Stimulated activated CD8-positive, alpha-beta memory T cell treated with anti-CD3 and anti-CD28 coated beads, Interleukin-4, amount 100 ng/mL, for 48 hours (primary cell): ENCODE measurements at regions not wholly inside any gene's neighbourhood (a gene's known extent, or its start where the extent isn't known, plus 50 kb on each side); places are given as distances from the start of the nearest gene placed in this dataset.
A peak's percentile ranks its signal among the peaks of the same experiment; 100 is the strongest.
"Not testable (repeated sequence)": the region's sequence is repeated elsewhere in the genome, so short reads cannot be mapped to it uniquely, and the experiment has no call there.

ENCODE experiments used
- DNase-seq: peaks from one replicate; pipeline ENCODE4 v3.0.0-alpha.2; 2020

GRCh38 chr17:31675392-31675791 lies 183.7 kb downstream of the COPRS start:
- DNase-seq, result peak; percentile 14

DNA sequence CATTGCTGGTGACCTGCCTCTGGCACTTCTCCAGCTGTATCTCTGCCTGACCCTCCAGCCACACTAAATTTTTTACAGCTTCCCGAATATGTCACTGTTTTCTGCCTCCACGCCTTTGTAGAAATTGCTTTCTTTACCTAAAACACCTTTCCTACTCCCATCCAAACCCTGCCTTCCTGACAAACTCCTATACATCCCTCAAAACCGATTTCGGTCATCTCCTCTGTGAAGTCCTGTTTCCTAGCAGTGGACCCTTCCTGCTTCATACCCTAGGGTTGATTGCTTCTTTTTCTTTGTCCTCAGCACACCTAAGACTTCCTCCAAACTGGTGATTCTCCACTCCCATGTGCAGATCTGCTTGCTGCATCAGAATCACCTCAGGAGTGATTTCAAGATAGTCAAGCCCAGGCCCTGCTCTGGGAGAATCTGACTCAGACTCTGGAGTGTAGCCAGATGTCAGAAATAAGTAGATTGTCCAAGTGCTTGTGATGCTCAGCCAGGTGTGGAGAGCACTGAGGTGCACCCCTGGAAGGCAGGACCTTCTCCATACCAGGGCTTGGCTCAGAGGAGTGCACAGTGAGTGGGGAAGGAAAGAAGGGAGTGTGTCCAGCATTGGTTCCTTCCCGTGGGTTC lies 184.2 kb downstream of the COPRS start:
- DNase-seq, result no peak

- no peak for DNase-seq
These were observed 184.7 kb downstream of the COPRS start for GRCh38 chr17:31674305-31674704.

- no peak for DNase-seq
These were observed 186.0 kb downstream of the COPRS start for GRCh38 chr17:31673076-31673475.

- no peak for DNase-seq
These were observed 186.8 kb downstream of the COPRS start for GRCh38 chr17:31672161-31672819.

DNA sequence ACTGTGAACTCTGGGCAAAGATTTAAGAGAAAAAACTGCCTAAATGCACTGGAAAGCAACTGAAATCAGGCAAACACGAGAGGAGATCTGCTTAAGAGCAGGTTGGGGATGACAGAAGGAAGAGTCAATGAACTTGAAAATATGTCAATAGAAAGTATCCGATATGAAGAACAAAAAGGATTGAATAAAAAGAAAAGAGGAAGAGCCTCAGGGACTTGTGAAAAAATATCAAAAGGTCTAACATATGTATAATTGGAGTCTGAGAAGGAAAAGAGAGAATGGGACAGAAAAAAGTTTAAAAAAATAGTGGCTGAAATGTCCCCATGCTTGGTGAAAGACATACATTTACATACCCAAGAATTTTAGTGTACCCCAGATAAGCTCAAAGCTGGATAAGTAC lies 195.5 kb downstream of the COPRS start:
- DNase-seq, result no peak

GRCh38 chr17:31660684-31661083 lies 198.4 kb downstream of the COPRS start:
- DNase-seq, result no peak

DNA sequence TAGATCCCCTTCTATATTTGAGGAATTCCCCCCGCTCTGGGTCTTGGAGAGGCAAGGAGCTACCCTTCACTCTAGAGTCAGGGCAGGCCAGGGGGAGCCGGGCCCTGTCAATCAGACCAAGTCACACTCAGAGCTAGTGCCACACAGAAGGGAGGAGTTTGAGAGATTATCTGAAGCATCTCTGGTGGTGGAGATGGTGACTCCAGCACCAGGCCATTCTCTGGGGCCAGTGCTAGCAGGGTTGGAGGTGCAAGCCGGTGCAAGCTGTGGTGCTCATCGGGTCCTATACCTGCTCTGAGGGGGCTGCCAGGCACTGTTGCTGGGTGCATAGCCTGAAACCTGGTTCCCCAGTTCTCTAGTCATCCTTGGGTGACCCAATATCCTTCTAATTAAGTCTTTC lies 201.2 kb downstream of the COPRS start:
- no peak for DNase-seq

GRCh38 chr17:31654936-31655335 lies 204.1 kb downstream of the COPRS start:
- peak; percentile 35 for DNase-seq

DNA sequence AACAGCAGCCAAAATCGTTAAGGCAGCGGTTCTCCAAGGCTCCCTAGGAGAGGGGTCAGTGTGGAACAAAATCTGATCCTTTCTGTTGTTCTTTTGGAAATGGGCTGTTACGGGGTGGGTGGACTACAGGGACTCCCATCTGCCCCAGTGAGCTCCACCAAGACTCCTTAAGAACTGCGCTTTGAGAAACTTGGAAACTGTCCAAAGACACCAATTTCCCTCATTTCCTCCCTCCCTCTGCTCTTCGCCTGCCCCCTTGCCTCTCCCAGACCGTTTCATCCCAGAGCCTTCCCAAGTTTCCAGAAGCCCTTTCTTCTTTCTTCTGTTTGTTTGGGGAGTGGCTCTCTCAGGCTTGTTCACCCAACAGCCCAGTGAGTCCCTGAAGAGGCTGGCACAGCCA lies 205.4 kb downstream of the COPRS start:
- DNase-seq, result no peak

DNA sequence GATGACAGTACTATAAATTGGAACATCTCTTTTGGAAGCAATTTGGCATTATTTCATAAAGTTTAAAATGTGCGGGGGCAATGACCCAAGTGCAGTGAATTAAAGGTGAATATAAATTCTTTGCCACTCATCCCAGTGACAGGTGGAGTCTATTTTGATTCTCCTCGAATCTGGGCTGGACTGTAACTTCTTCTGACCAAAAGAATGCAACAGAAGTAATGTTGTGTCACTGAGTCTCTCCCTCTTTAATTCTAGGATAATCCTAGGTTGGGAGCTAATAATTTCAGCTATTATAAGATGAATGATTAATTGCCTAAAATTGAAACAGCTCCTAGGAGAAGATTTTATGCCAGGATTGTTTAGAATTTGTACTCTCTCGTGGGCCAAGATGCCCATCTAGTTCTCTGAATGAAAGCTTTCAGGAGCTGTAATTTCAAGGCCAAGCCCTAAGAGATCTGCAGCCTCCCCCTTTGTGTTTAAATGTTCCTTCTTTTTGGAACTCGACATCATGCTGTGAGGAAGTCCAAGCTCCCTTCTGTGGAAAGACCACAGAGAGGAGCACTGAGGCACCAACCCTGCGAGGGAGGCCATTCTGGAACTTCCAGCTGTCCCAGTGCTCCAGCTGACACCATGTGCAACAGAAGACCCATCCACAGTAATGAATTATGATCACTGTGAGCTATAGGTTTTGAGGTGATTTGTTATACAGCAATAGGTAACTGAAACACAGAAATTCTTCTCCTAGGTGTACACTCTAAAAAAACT lies 208.1 kb downstream of the COPRS start:
- no peak for DNase-seq

- DNase-seq, result no peak
These were observed 209.7 kb downstream of the COPRS start for GRCh38 chr17:31649302-31649701.

DNA sequence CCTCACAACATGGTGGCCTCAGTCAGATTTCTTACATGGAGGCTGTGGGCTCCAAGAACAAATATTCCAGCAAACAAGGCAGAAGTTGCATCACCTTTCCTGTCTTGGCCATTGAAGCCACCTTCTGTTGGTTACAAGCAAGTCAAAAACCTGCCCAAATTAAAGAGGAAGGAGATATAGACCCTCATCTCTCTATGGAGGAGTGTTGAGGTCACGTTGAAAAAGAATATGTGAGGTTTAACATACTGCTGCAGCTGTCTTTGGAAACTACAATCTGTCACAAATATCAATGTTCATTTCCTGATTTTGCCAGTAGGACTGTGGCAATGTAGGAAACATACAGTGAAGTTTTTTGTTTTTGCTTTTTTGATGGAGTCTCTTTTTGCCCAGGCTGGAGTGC lies 211.4 kb downstream of the COPRS start:
- DNase-seq, result no peak

- DNase-seq, result no peak
These were observed 212.4 kb downstream of the COPRS start for GRCh38 chr17:31646642-31647041.

- no peak for DNase-seq
These were observed 213.7 kb downstream of the COPRS start for GRCh38 chr17:31645351-31645750.

DNA sequence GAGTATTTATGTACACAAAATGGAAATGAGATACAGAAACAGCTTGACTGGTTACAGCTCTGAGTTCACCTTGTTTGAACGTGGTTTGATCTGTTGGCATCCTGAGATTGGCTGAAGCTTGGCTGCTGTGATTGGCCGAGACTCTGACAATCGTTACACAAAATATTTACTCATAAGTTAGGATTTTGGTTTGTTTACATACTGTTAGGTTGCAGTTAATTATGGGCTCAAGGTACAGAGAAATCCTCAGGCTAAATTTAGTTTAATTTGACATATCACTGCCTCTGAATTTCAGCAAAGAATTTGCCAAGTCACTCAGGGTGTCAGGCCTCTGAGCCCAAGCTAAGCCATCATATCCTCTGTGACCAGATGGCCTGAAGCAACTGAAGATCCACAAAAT lies 227.3 kb downstream of the COPRS start:
- no peak for DNase-seq

DNA sequence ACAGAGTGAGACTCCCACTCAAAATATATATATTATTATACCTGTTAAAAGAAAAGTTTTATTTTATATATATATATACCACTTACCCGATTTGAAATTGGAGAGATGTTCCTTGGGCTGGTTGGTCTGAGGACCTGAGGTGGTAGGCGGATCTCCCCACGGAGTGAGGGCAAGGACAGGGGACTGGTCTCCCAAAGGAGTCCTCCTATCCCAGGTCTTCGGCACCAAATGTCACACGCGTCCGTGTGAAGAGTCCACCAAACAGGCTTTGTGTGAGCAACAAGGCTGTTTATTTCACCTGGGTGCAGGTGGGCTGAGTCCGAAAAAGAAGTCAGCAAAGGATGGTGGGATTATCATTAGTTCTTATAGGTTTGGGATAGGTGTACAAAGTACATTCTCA lies 228.2 kb downstream of the COPRS start:
- not testable (repeated sequence) for DNase-seq

DNA sequence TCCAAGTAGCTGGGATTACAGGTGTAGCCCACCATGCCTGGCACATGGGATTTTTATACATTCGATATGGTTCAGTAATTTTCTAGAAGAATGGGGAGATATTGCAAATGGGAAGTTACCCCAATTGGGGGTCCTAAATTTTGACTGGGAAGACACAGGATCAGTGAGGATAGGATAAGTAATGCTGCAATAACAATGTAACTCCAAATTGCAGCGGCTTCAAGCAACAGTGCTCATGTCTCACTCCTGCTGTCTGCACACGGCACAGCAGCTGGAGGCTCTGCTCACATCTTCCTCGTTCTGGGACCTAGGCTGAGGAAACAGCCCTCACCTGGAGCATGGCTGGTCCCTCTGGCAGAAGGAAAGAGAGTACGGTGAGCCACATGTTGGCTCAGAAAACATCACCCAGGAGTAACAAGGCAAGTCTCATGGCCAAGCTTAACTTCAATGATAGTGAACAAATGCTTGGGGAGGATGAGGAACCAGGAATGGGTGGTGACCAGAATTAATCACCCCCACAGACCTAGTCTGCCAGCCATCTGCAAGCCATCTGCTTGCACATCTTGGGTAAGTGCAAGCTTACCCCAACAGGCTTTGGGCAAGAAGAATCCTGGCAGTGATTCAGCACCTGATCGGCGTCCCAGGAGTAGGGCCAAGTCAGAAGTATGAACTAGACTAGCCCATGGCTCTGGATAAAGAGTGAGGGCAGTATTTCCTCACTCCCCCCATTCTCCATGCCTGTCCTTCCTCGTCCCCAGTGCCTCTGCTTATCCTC lies 229.2 kb downstream of the COPRS start:
- DNase-seq, result no peak

- no peak for DNase-seq
These were observed 231.1 kb downstream of the COPRS start for GRCh38 chr17:31627960-31628359.

- DNase-seq, result no peak
These were observed 232.5 kb downstream of the RAB11FIP4 start for GRCh38 chr17:31623990-31624389.

DNA sequence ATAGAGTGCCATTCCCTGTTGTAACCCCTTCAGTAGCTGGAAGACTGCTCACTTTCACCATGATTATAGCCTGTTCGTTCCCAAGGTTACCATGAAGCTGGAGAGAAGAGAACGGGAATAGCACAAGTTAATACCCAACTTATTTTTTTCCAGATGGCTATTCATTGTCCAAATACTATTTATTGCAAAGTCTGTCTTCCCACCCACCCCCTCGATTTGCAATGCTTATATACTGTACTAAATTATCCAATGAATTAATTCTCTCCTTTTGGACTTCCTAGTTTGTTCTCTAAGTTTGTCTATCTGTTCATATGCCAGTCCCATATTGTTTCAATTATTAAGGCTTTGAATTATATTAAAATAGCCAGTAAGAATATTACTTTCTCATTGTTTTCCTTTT lies 231.0 kb downstream of the RAB11FIP4 start:
- no peak for DNase-seq

DNA sequence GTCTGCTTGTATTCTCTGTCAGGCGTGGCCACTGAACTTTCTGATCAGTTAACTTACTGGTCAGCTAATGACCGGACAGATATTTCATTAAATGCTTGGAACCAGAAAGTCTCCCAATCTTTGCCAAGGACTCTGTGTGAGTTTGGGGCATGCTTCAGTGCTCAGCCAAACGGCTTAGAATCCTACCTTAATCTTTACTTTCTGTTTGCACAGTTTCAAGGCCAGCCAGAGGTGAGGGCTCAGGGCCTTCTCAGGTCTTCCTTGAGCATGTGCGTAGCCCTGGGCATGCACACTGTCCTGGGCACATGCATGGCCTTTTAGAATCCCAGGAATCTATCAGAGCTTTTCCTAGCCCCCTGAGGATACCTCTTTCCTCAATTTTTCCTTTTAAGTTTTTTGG lies 230.1 kb downstream of the RAB11FIP4 start:
- DNase-seq, result no peak

DNA sequence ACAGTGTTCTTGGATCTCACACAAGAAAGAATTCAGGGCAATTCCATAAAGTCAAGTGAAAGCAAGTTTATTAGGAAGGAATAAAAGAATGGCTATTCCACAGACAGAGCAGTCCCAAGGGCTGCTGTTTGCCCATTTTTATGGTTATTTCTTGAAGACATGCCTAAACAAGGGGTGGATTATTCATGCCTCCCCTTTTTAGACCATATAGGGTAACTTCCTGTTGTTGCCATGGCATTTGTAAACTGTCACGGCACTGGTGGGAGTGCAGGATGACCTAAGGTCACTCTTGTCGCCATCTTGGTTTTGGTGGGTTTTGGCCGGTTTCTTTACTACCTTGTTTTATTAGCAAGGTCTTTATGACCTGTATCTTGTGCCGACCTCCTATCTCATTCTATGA lies 219.6 kb downstream of the RAB11FIP4 start:
- not testable (repeated sequence) for DNase-seq
